ENCODE measurements at regions not wholly inside any gene's neighbourhood (a gene's known extent, or its start where the extent isn't known, plus 50 kb on each side); places are given as distances from the start of the nearest gene placed in this dataset.

DNA sequence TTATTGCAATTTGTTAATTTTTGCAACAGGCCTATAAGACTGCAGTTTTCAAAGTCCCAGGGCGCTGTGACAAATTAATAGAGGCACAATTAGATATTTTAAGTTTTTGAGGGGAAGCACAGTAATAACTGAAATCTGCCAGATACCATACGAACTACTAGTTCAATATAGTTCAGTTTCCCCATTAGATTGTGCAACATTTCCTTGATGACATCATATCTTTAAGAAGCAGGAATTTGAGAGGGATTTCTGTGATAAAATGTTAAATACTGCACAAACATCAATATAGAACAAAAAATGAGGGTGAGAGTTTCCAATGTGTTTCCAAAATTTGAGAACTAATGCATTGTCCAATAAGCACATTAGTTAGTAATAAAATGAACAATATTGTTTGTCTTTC, 56.7 kb upstream of the GRIN3A start:
- no peak for TF ChIP-seq POLR2A (IDR thresholded peaks at IDR 0.05; ENCODE audit: low read depth, low read length)
- TF ChIP-seq POU2F2 (IDR thresholded peaks at IDR 0.05; ENCODE audit: low read depth, low read length) = no peak

All from GM12891 (cell line).